ENCODE measurements at regions not wholly inside any gene's neighbourhood (a gene's known extent, or its start where the extent isn't known, plus 50 kb on each side); places are given as distances from the start of the nearest gene placed in this dataset.
A peak's percentile ranks its signal among the peaks of the same experiment; 100 is the strongest.

DNA sequence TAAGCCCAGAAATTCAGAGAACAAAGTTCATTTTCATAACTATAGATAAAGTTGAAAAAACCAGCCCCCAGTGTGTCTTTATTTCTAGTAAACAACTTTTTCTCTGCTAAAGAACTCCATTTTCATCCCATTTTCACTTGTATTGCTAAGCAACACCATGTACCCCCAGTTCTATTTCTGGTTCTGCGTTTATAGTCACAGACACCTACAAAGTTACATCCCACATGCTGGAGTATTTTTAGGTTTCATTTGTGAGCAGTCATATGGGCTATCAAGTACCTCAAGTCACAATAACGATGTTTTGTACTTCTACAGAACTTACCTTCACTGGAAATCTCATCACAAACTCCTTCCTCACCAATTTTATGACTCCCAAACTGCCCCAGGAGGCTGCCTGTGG lies 236.5 kb downstream of the RSL24D1 start (continued):
- no peak for TF ChIP-seq MAZ (IDR thresholded peaks at IDR 0.05; ENCODE audit: borderline replicate concordance, low read depth, low read length)
- no peak for TF ChIP-seq RNF2 (IDR thresholded peaks at IDR 0.05; ENCODE audit: borderline replicate concordance, low read depth)
- no peak for TF ChIP-seq ZC3H11A (IDR thresholded peaks at IDR 0.05)

GRCh38 chr15:54941417-54941816 lies 255.3 kb downstream of the RSL24D1 start:
- ChIA-PET CTCF (no interaction called here), POLR2A (no interaction called here)
- no peak for FAIRE-seq
- no peak for DNase-seq (ENCODE audit: low read depth in 1 of 2, low spot score in 1 of 2)
- Histone ChIP-seq H3K4me3 (no peak overlapping the region), H3K9me3 (no peaks in the 10 kb centered on the region), H3K27ac (no peak overlapping the region), H3K4me2 (no peak overlapping the region), H3K4me1 (no peaks in the 10 kb centered on the region)
- ATAC-seq: no peak
- TF ChIP-seq HOXB5 (CRISPR knock-in tag; IDR thresholded peaks at IDR 0.05): no peak
- no peak for TF ChIP-seq POLR2A (IDR thresholded peaks at IDR 0.05; ENCODE audit: low read length)
- 5% methylated on average over 3 of the region's 3 CpGs for WGBS (ENCODE audit: missing lambda C conversion rate)

DNA sequence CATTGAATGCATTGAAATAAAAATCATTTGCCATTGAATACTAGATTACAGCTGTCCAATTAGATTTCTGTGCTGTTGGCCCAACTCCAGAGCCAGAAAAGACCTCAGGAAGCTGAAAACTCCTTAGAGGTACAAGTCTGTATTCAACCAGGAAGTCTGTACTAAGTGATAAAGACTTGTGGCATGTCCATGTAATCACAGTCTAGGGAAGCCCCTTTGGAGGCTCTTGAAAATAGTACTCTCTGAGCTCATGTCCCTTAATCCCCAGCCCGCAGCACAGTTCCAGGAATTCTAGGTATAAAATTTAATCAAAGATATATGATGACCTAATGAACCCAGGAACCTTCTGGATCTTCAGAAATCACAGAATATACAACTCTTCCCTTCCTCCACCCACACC lies 279.4 kb downstream of the RSL24D1 start:
- CTCF ChIA-PET: interaction anchor here (0.7 kb wide), 1 partner anchor 503 kb away, joined by 3 read pairs; no protein-coding TSS in a partner anchor

GRCh38 chr15:54915380-54915779 lies 281.4 kb downstream of the RSL24D1 start:
- no peak for FAIRE-seq

More for the DNA sequence above, 279.4 kb downstream of the RSL24D1 start:
- Histone ChIP-seq H3K9me3 (no peaks in the 10 kb centered on the region), H3K27ac (no peak overlapping the region), H3K4me1 (no peaks in the 10 kb centered on the region), H3K4me2 (no peak overlapping the region), H3K4me3 (no peak overlapping the region)
- 0% methylated on average over 1 of the region's 1 CpG for WGBS (ENCODE audit: missing lambda C conversion rate)
- FAIRE-seq (no peak), ATAC-seq (no peak), DNase-seq (ENCODE audit: low read depth in 1 of 2, low spot score in 1 of 2) (no peak)
- POLR2A ChIA-PET: no interaction called here
- TF ChIP-seq, protein P1, sequence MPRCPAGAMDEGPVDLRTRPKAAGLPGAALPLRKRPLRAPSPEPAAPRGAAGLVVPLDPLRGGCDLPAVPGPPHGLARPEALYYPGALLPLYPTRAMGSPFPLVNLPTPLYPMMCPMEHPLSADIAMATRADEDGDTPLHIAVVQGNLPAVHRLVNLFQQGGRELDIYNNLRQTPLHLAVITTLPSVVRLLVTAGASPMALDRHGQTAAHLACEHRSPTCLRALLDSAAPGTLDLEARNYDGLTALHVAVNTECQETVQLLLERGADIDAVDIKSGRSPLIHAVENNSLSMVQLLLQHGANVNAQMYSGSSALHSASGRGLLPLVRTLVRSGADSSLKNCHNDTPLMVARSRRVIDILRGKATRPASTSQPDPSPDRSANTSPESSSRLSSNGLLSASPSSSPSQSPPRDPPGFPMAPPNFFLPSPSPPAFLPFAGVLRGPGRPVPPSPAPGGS (IDR thresholded peaks at IDR 0.05): no peak
- TF ChIP-seq, protein P2, sequence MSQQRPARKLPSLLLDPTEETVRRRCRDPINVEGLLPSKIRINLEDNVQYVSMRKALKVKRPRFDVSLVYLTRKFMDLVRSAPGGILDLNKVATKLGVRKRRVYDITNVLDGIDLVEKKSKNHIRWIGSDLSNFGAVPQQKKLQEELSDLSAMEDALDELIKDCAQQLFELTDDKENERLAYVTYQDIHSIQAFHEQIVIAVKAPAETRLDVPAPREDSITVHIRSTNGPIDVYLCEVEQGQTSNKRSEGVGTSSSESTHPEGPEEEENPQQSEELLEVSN (IDR thresholded peaks at IDR 0.05; ENCODE audit: borderline replicate concordance, low read depth): no peak

DNA sequence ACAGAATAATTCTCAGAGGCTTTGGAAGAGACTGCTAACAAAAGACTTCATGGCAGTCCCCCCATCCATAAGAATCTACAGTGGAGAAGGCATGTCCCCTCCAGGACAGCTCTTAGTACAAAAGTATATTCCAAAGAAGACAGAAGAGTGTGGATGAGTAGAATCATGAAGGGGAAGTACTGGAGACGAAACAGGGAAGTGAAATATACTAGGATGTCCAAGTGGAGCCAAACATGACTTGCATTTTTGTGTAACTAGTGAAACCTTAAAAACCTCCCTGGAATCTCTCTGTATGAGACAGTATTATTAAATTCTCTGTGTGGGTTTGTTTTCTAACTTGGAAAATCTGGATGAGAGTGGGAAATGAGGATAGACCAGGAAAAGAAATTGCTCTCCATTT lies 312.4 kb downstream of the RSL24D1 start:
- no peaks in the 10 kb centered on the region for H3K9me3 ChIP-seq
- ChIA-PET CTCF (interaction anchor here (1.3 kb wide), 1 partner anchor 14 kb away, joined by 3 read pairs; no protein-coding TSS in a partner anchor), POLR2A (no interaction called here)
- H3K4me2 ChIP-seq: no peak overlapping the region
- H3K27ac ChIP-seq: no peak overlapping the region
- TF ChIP-seq MAX (IDR thresholded peaks at IDR 0.05): no peak
- peak; percentile 64; the same call in 1 of the 2 replicates for TF ChIP-seq NFE2L2 (conservative IDR thresholded peaks at IDR 0.05; ENCODE audit: low read length)
- TF ChIP-seq, protein P1 (IDR thresholded peaks at IDR 0.05): no peak
- ATAC-seq: no peak
- no peak for DNase-seq (ENCODE audit: low read depth in 1 of 2, low spot score in 1 of 2)
- no peak for FAIRE-seq
- 0% methylated on average over 1 of the region's 1 CpG for WGBS (ENCODE audit: missing lambda C conversion rate)
- H3K4me1 ChIP-seq: no peaks in the 10 kb centered on the region
- no peak overlapping the region for H3K4me3 ChIP-seq

More at GRCh38 chr15:54915380-54915779, 281.4 kb downstream of the RSL24D1 start:
- Histone ChIP-seq H3K4me3 (no peak overlapping the region), H3K9me3 (no peaks in the 10 kb centered on the region), H3K27ac (no peak overlapping the region), H3K4me1 (no peaks in the 10 kb centered on the region), H3K4me2 (no peak overlapping the region)
- ATAC-seq (no peak), DNase-seq (ENCODE audit: low read depth in 1 of 2, low spot score in 1 of 2) (no peak)
- TF ChIP-seq MAFK (IDR thresholded peaks at IDR 0.05; ENCODE audit: partially characterized antibody): peak; percentile 80
- TF ChIP-seq FOSL2 (IDR thresholded peaks at IDR 0.05): no peak
- no peak for TF ChIP-seq FOSL2 (CRISPR knock-in tag; IDR thresholded peaks at IDR 0.05)
- TF ChIP-seq CHD4 (IDR thresholded peaks at IDR 0.05; ENCODE audit: borderline replicate concordance): no peak
- TF ChIP-seq HOXB5 (CRISPR knock-in tag; IDR thresholded peaks at IDR 0.05): no peak
- POLR2A ChIA-PET: no interaction called here
- CTCF ChIA-PET: no interaction called here

All from A549 (cell line).